SK-N-SH (cell line): ENCODE measurements at regions not wholly inside any gene's neighbourhood (a gene's known extent, or its start where the extent isn't known, plus 50 kb on each side); places are given as distances from the start of the nearest gene placed in this dataset.

Experiments
- CTCF ChIA-PET: fragments of 300-600, 350-600 bp; formaldehyde crosslinking; extraction: SDS; loops from one replicate; lab custom pipeline; 2021; lab: Yijun Ruan, JAX
- POLR2A ChIA-PET: fragments of 350-600 bp; sonication (Branson Sonifier 250); formaldehyde crosslinking; extraction: SDS; loops from one replicate; lab custom pipeline; 2020; ENCODE audit warnings: antibody characterized with exemption, inconsistent platforms; lab: Yijun Ruan, JAX
- DNase-seq: peaks from one replicate; pipeline ENCODE4 v3.0.0; 2012
- H2AFZ ChIP-seq: fragments of 200-600 bp; sonication (generic); 2 replicates; pipeline ENCODE4 v1.8.1; 2016; ENCODE audit warnings: antibody characterized with exemption, mild to moderate bottlenecking, low read depth
- H3F3A ChIP-seq: fragments of 200-600 bp; sonication (generic); replicated peaks from 2 replicates; pipeline ENCODE3; 2016; ENCODE audit warnings: antibody characterized with exemption, mild to moderate bottlenecking; ENCODE audit not compliant: insufficient read depth
- H3K27ac ChIP-seq, 2 experiments: fragments of 200-500 bp in 1 of 2; fragments of 200-600 bp in 1 of 2; sonication (Bioruptor generic) in 1 of 2; sonication (generic), shearing (Covaris generic) in 1 of 2; 2 replicates each; pipeline versions ENCODE4 v1.5.1 to v1.6.1; 2014 to 2016; ENCODE audit warnings: low read depth in 2 of 2, inconsistent platforms in 1 of 2, low read length in 1 of 2, mild to moderate bottlenecking in 1 of 2, mixed read lengths in 1 of 2
- H3K27me3 ChIP-seq: fragments of 200-600 bp; sonication (generic), shearing (Covaris generic); 2 replicates; pipeline ENCODE4 v1.6.1; 2016; ENCODE audit warnings: mixed run types; ENCODE audit not compliant: insufficient read depth
- H3K36me3 ChIP-seq, 2 experiments: fragments of 200-500 bp in 1 of 2; fragments of 200-600 bp in 1 of 2; sonication (Bioruptor generic) in 1 of 2; sonication (generic) in 1 of 2; replicated peaks in 1 of 2; 2 replicates each; pipeline versions ENCODE3 to v1.5.1; 2014 to 2016; ENCODE audit warnings: low read length in 1 of 2, mild to moderate bottlenecking in 1 of 2; ENCODE audit not compliant: insufficient read depth in 2 of 2, control insufficient read depth in 1 of 2
- H3K4me1 ChIP-seq, 2 experiments: fragments of 200-500 bp in 1 of 2; fragments of 200-600 bp in 1 of 2; sonication (Bioruptor generic) in 1 of 2; sonication (generic), shearing (Covaris generic) in 1 of 2; 2 replicates each; pipeline versions ENCODE4 v1.5.1 to v1.6.1; 2014 to 2016; ENCODE audit warnings: low read depth in 1 of 2, low read length in 1 of 2, mixed run types in 1 of 2; ENCODE audit not compliant: insufficient read depth in 2 of 2, control insufficient read depth in 1 of 2
- H3K4me2 ChIP-seq: fragments of 200-600 bp; sonication (generic), shearing (Covaris generic); 2 replicates; pipeline ENCODE4 v1.6.1; 2017; ENCODE audit warnings: mixed run types
- H3K4me3 ChIP-seq, 2 experiments: fragments of 200-500 bp in 1 of 2; fragments of 200-600 bp in 1 of 2; sonication (Bioruptor generic) in 1 of 2; sonication (generic), shearing (Covaris generic) in 1 of 2; 2 replicates each; pipeline versions ENCODE4 v1.5.1 to v1.8.1; 2014 to 2016; ENCODE audit warnings: low read depth in 2 of 2, inconsistent platforms in 1 of 2, low read length in 1 of 2, mild to moderate bottlenecking in 1 of 2, mixed read lengths in 1 of 2, moderate library complexity in 1 of 2
- H3K79me2 ChIP-seq: fragments of 200-600 bp; sonication (generic); 2 replicates; pipeline ENCODE4 v1.8.1; 2017; ENCODE audit warnings: mild to moderate bottlenecking; ENCODE audit not compliant: insufficient read depth
- H3K9ac ChIP-seq: fragments of 200-600 bp; sonication (generic); 2 replicates; pipeline ENCODE4 v1.6.1; 2017; ENCODE audit warnings: mixed run types
- H3K9me2 ChIP-seq: fragments of 200-600 bp; sonication (generic); 2 replicates; pipeline ENCODE4 v1.6.1; 2017; ENCODE audit warnings: mixed run types
- H3K9me3 ChIP-seq: fragments of 200-600 bp; sonication (generic); 2 replicates; pipeline ENCODE4 v1.6.1; 2017; ENCODE audit warnings: mixed run types, mild to moderate bottlenecking, moderate library complexity
- H4K20me1 ChIP-seq: fragments of 200-600 bp; sonication (generic); 2 replicates; pipeline ENCODE4 v1.6.1; 2017; ENCODE audit warnings: mild to moderate bottlenecking, mixed run types; ENCODE audit not compliant: insufficient read depth
- ELF1 ChIP-seq: IDR thresholded peaks from 2 replicates; pipeline ENCODE4 v1.4.0; 2012
- EP300 ChIP-seq, 2 experiments: IDR thresholded peaks; 2 replicates each; pipeline versions ENCODE4 v1.4.0 to v1.6.1; 2012; ENCODE audit warnings: borderline replicate concordance in 1 of 2, low read depth in 1 of 2, low read length in 1 of 2
- EZH2phosphoT487 ChIP-seq: fragments of 200-600 bp; sonication (generic); IDR thresholded peaks from 2 replicates; pipeline ENCODE4 v1.6.1; 2017; ENCODE audit warnings: low read depth, mixed run types, mild to moderate bottlenecking, antibody characterized with exemption, moderate library complexity, borderline replicate concordance
- MXI1 ChIP-seq: IDR thresholded peaks from 2 replicates; pipeline ENCODE4 v1.6.1; 2012; ENCODE audit warnings: mild to moderate bottlenecking, low read depth, low read length, improper control_type of control experiment
- POLR2AphosphoS5 ChIP-seq: IDR thresholded peaks from 2 replicates; pipeline ENCODE4 v1.6.1; 2012; ENCODE audit warnings: low read depth, low read length
- RAD21 ChIP-seq: IDR thresholded peaks from 2 replicates; pipeline ENCODE4 v1.6.1; 2012; ENCODE audit warnings: mild to moderate bottlenecking, low read length
- RXRA ChIP-seq: IDR thresholded peaks from 2 replicates; pipeline ENCODE4 v1.4.0; 2012; ENCODE audit warnings: low read depth, mild to moderate bottlenecking, borderline replicate concordance
- SIN3A ChIP-seq: IDR thresholded peaks from 2 replicates; pipeline ENCODE4 v1.6.1; 2012; ENCODE audit warnings: low read depth, mild to moderate bottlenecking, low read length, moderate library complexity, borderline replicate concordance
- SMC3 ChIP-seq: IDR thresholded peaks from 2 replicates; pipeline ENCODE4 v1.6.1; 2012; ENCODE audit warnings: low read depth, low read length, improper control_type of control experiment
- TEAD4 ChIP-seq: IDR thresholded peaks from 2 replicates; pipeline ENCODE4 v1.4.0; 2012; ENCODE audit warnings: mild to moderate bottlenecking, borderline replicate concordance; ENCODE audit not compliant: insufficient read depth
- WGBS: methylation state at CpG from one replicate; pipeline ENCODE4 v1.1.6; 2017; ENCODE audit warnings: low lambda C conversion rate; 5-methylcytosine and 5-hydroxymethylcytosine counted together
- TF ChIP-seq, protein P1 (sequence below): IDR thresholded peaks from 2 replicates; pipeline ENCODE4; 2012
- TF ChIP-seq, protein P2 (sequence below): fragments of 200-600 bp; sonication (generic); IDR thresholded peaks from 2 replicates; pipeline ENCODE4 v1.6.1; 2017; ENCODE audit warnings: antibody characterized with exemption, mild to moderate bottlenecking, moderate library complexity
- TF ChIP-seq, protein P3 (sequence below): IDR thresholded peaks from 2 replicates; pipeline ENCODE4 v1.4.0; 2012; ENCODE audit warnings: low read depth, borderline replicate concordance
- TF ChIP-seq, protein P4 (sequence below): fragments of 150-350 bp; IDR thresholded peaks from 2 replicates; pipeline ENCODE4 v1.6.1; 2016; ENCODE audit warnings: mild to moderate bottlenecking, low read depth, low read length

DNA sequence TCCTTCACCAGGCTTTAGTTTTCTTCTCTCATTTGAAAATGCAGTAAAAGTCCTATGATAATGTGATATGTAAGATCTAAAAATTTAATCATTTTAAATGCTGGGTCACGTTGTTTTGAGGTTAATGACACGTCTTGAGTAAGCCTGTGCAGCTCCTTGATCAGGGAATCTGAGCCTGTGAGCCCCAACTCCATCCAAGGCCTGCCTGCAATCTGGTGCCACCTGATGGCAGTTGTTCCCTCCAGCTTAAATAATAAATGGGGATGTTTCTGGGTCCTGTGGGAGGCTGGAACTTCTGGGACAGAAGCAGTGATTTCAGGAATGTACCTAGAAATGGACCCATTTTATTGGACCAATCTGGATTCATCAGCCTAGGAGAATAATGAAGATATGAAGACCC is 455.4 kb upstream of the ADGRL3 start:
- POLR2A ChIA-PET: no interaction called here

DNA sequence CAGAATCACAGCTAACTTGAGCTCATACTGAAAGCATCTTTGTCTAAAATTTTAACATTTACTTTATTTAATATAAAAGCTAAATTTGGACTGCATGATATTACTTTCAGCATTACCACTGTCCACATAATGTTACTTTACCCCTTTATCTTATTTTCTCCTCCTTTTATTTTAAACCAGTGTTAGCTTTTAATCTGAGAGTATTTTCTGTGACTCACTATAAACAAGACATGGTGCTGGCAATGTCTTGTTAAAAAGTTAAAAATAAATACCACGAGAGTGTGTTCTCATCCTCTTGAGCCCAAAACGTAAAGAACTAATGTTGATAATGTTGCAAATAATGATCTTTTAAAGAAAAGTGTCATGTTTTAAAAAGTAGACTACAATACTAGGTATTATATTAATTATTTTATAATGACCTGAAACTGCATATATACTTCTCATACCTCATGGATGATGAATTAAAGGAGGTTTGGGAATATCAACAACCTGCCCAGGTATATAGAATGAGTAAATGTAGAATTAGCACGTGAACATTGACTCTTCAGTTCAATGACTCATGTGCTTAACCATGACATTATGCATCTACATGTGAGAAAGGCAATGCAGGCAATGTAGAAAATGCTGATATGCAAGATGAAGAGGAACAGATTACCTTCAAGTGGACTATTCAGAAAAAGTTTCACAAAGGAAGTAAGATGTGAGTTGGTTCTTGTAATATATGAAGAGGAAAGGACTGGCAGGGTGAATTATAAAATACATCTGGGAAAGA is 454.1 kb upstream of the ADGRL3 start:
- no peak overlapping the region for H3K4me2 ChIP-seq
- peaks cover 0 to 7% of the 10 kb centered on the region in 2 experiments; a peak in 1 of 4 replicates for H3K4me1 ChIP-seq
- no peak overlapping the region for H3K9ac ChIP-seq
- no peak overlapping the region for H2AFZ ChIP-seq
- DNase-seq: no peak
- ChIA-PET POLR2A (no interaction called here), CTCF (no interaction called here)
- no peaks in the 10 kb centered on the region for H3K36me3 ChIP-seq
- no peak overlapping the region for H3K4me3 ChIP-seq
- H3K79me2 ChIP-seq: no peaks in the 10 kb centered on the region
- no peaks in the 10 kb centered on the region for H3F3A ChIP-seq
- no peak overlapping the region for H3K27ac ChIP-seq
- no peaks in the 10 kb centered on the region for H3K9me2 ChIP-seq
- no peaks in the 10 kb centered on the region for H4K20me1 ChIP-seq
- no peaks in the 10 kb centered on the region for H3K9me3 ChIP-seq
- H3K27me3 ChIP-seq: no peaks in the 10 kb centered on the region
- WGBS: 15% methylated on average over 3 of the region's 3 CpGs
- TF ChIP-seq EP300 (IDR thresholded peaks at IDR 0.05; ENCODE audit: borderline replicate concordance in 1 of 2, low read depth in 1 of 2, low read length in 1 of 2) (no peak), RAD21 (no peak), POLR2AphosphoS5 (no peak), MXI1 (no peak), ELF1 (no peak), TEAD4 (no peak), EZH2phosphoT487 (no peak), RXRA (no peak), SIN3A (no peak)
- TF ChIP-seq, protein P1, sequence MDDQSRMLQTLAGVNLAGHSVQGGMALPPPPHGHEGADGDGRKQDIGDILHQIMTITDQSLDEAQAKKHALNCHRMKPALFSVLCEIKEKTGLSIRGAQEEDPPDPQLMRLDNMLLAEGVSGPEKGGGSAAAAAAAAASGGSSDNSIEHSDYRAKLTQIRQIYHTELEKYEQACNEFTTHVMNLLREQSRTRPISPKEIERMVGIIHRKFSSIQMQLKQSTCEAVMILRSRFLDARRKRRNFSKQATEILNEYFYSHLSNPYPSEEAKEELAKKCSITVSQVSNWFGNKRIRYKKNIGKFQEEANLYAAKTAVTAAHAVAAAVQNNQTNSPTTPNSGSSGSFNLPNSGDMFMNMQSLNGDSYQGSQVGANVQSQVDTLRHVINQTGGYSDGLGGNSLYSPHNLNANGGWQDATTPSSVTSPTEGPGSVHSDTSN: no peak
- TF ChIP-seq, protein P2, sequence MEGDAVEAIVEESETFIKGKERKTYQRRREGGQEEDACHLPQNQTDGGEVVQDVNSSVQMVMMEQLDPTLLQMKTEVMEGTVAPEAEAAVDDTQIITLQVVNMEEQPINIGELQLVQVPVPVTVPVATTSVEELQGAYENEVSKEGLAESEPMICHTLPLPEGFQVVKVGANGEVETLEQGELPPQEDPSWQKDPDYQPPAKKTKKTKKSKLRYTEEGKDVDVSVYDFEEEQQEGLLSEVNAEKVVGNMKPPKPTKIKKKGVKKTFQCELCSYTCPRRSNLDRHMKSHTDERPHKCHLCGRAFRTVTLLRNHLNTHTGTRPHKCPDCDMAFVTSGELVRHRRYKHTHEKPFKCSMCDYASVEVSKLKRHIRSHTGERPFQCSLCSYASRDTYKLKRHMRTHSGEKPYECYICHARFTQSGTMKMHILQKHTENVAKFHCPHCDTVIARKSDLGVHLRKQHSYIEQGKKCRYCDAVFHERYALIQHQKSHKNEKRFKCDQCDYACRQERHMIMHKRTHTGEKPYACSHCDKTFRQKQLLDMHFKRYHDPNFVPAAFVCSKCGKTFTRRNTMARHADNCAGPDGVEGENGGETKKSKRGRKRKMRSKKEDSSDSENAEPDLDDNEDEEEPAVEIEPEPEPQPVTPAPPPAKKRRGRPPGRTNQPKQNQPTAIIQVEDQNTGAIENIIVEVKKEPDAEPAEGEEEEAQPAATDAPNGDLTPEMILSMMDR: no peak
- TF ChIP-seq, protein P3, sequence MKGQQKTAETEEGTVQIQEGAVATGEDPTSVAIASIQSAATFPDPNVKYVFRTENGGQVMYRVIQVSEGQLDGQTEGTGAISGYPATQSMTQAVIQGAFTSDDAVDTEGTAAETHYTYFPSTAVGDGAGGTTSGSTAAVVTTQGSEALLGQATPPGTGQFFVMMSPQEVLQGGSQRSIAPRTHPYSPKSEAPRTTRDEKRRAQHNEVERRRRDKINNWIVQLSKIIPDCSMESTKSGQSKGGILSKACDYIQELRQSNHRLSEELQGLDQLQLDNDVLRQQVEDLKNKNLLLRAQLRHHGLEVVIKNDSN: no peak
- TF ChIP-seq, protein P4, sequence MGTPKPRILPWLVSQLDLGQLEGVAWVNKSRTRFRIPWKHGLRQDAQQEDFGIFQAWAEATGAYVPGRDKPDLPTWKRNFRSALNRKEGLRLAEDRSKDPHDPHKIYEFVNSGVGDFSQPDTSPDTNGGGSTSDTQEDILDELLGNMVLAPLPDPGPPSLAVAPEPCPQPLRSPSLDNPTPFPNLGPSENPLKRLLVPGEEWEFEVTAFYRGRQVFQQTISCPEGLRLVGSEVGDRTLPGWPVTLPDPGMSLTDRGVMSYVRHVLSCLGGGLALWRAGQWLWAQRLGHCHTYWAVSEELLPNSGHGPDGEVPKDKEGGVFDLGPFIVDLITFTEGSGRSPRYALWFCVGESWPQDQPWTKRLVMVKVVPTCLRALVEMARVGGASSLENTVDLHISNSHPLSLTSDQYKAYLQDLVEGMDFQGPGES: no peak

More for the DNA sequence above, 455.4 kb upstream of the ADGRL3 start:
- Histone ChIP-seq H2AFZ (0 out of 2 replicates have a peak overlapping the region, but pooled peaks have one; percentile 27), H3K4me1 (peaks cover 0 to 7% of the 10 kb centered on the region in 2 experiments; a peak in 1 of 4 replicates), H3K27me3 (no peaks in the 10 kb centered on the region), H3F3A (no peaks in the 10 kb centered on the region), H3K9me2 (no peaks in the 10 kb centered on the region), H3K27ac (no peak overlapping the region), H4K20me1 (no peaks in the 10 kb centered on the region), H3K79me2 (no peaks in the 10 kb centered on the region), H3K9ac (no peak overlapping the region), H3K4me2 (no peak overlapping the region), H3K9me3 (no peaks in the 10 kb centered on the region), H3K4me3 (no peak overlapping the region), H3K36me3 (no peaks in the 10 kb centered on the region)
- CTCF ChIA-PET: no interaction called here
- WGBS: 8% methylated on average over 2 of the region's 2 CpGs
- DNase-seq: no peak
- TF ChIP-seq, protein P2: peak; percentile 38
- no peak for TF ChIP-seq SIN3A
- TF ChIP-seq RAD21: peak; percentile 39
- TF ChIP-seq SMC3: peak; percentile 27
